Brain microvascular endothelial cell (primary cell): ENCODE measurements at regions not wholly inside any gene's neighbourhood (a gene's known extent, or its start where the extent isn't known, plus 50 kb on each side); places are given as distances from the start of the nearest gene placed in this dataset.

ENCODE experiments used
- DNase-seq: peaks from one replicate; pipeline ENCODE4 v3.0.0-alpha.2; 2020
- H3K27ac ChIP-seq: fragments of 250-450 bp; sonication (Bioruptor Pico); 2 replicates; pipeline ENCODE4 v1.5.1; 2020; ENCODE audit warnings: mild to moderate bottlenecking, moderate library complexity
- H3K27me3 ChIP-seq: fragments of 250-450 bp; sonication (Bioruptor Pico); replicated peaks from 2 replicates; pipeline ENCODE4 v1.5.1; 2020; ENCODE audit warnings: mild to moderate bottlenecking
- H3K36me3 ChIP-seq: fragments of 250-450 bp; sonication (Bioruptor Pico); replicated peaks from 2 replicates; pipeline ENCODE4 v1.5.1; 2020; ENCODE audit warnings: mild to moderate bottlenecking
- H3K4me3 ChIP-seq: 2 replicates; pipeline ENCODE4 v1.5.1; 2011; ENCODE audit warnings: low read depth, mild to moderate bottlenecking, control low read depth, low read length, moderate library complexity
- CTCF ChIP-seq: IDR thresholded peaks from 2 replicates; pipeline ENCODE4 v1.5.1; 2011; ENCODE audit warnings: low read depth, mild to moderate bottlenecking, moderate library complexity, low read length, control low read depth, inconsistent platforms; ENCODE audit errors: missing control alignments
- in situ Hi-C: cut with HindIII; loops from 2 replicates; pipeline ENCODE4 v1.10.0; 2017; ENCODE audit warnings: low sequenced_read_pairs, low pct_ligation_motif_present

- Histone ChIP-seq H3K4me3 (no peak overlapping the region), H3K27ac (no peak overlapping the region), H3K27me3 (no peaks in the 10 kb centered on the region), H3K36me3 (no peaks in the 10 kb centered on the region)
- DNase-seq = no peak
- in situ Hi-C loops = no loop called here
- no peak for TF ChIP-seq CTCF
Observed at GRCh38 chr17:56087199-56087598, 66.1 kb upstream of the ANKFN1 start.

- H3K36me3 ChIP-seq = no peaks in the 10 kb centered on the region
- no peak for DNase-seq
- TF ChIP-seq CTCF = no peak
- in situ Hi-C loops = no loop called here
- H3K27ac ChIP-seq = no peak overlapping the region
- no peak overlapping the region for H3K4me3 ChIP-seq
- H3K27me3 ChIP-seq = no peaks in the 10 kb centered on the region
Observed at GRCh38 chr17:56096026-56096810, 57.1 kb upstream of the ANKFN1 start.

GRCh38 chr17:56098746-56099145 lies 54.5 kb upstream of the ANKFN1 start:
- Histone ChIP-seq H3K4me3 (no peak overlapping the region), H3K27ac (no peak overlapping the region), H3K27me3 (no peaks in the 10 kb centered on the region), H3K36me3 (no peaks in the 10 kb centered on the region)
- no peak for TF ChIP-seq CTCF
- in situ Hi-C loops = no loop called here
- DNase-seq = no peak

- no peaks in the 10 kb centered on the region for H3K36me3 ChIP-seq
- DNase-seq = no peak
- no peak for TF ChIP-seq CTCF
- in situ Hi-C loops = no loop called here
- H3K27ac ChIP-seq = no peak overlapping the region
- H3K4me3 ChIP-seq = no peak overlapping the region
- no peaks in the 10 kb centered on the region for H3K27me3 ChIP-seq
Observed at GRCh38 chr17:56099649-56100048, 53.6 kb upstream of the ANKFN1 start.
